ENCODE measurements at regions not wholly inside any gene's neighbourhood (a gene's known extent, or its start where the extent isn't known, plus 50 kb on each side); places are given as distances from the start of the nearest gene placed in this dataset.

- Histone ChIP-seq H3K36me3 (replicated peaks in 1 of 2) (no peaks in the 10 kb centered on the region), H3K27me3 (no peaks in the 10 kb centered on the region), H3K9me3 (replicated peaks in 1 of 3) (peaks cover 0 to 14% (median 12%) of the 10 kb centered on the region in 3 donors), H3K4me3 (no peak overlapping the region), H3K27ac (no peak overlapping the region), H3K4me1 (replicated peaks in 1 of 2) (no peaks in the 10 kb centered on the region)
- intact Hi-C loops (cut with DNase I): no loop called here
- TF ChIP-seq CTCF (IDR thresholded peaks at IDR 0.05) (no peak), POLR2A (IDR thresholded peaks at IDR 0.05) (no peak)
- no peak for DNase-seq
Measured at GRCh38 chr11:80227915-80228314, 787.1 kb upstream of the TENM4 start.

- Histone ChIP-seq H3K4me1 (replicated peaks in 1 of 2) (no peaks in the 10 kb centered on the region), H3K27me3 (no peaks in the 10 kb centered on the region), H3K9me3 (replicated peaks in 1 of 3) (no peaks in the 10 kb centered on the region), H3K4me3 (no peak overlapping the region), H3K27ac (no peak overlapping the region), H3K36me3 (replicated peaks in 1 of 2) (no peaks in the 10 kb centered on the region)
- WGBS, 4 donors: 75 to 100% (median 83%) methylated on average over 1 to 2 of the region's 2 CpGs
- intact Hi-C loops (cut with DNase I): no loop called here
- TF ChIP-seq POLR2A (IDR thresholded peaks at IDR 0.05) (no peak), CTCF (IDR thresholded peaks at IDR 0.05) (no peak)
- DNase-seq: no peak
Measured at GRCh38 chr11:80214413-80214812, 773.6 kb upstream of the TENM4 start.

- H3K36me3 ChIP-seq (replicated peaks in 1 of 2): no peaks in the 10 kb centered on the region
- WGBS, 4 donors: 66 to 82% (median 72%) methylated on average over 3 of the region's 3 CpGs
- intact Hi-C loops (cut with DNase I): no loop called here
- no peak for TF ChIP-seq CTCF (IDR thresholded peaks at IDR 0.05)
- TF ChIP-seq POLR2A (IDR thresholded peaks at IDR 0.05): no peak
- no peak overlapping the region for H3K4me3 ChIP-seq
- no peaks in the 10 kb centered on the region for H3K27me3 ChIP-seq
- no peak overlapping the region for H3K27ac ChIP-seq
- no peak for DNase-seq
- H3K4me1 ChIP-seq (replicated peaks in 1 of 2): peaks cover 0 to 6% of the 10 kb centered on the region in 2 donors
- no peaks in the 10 kb centered on the region for H3K9me3 ChIP-seq (replicated peaks in 1 of 3)
Measured at GRCh38 chr11:80211673-80212072, 770.8 kb upstream of the TENM4 start.

- Histone ChIP-seq H3K36me3 (replicated peaks in 1 of 2) (no peaks in the 10 kb centered on the region), H3K27ac (no peak overlapping the region), H3K4me3 (no peak overlapping the region), H3K4me1 (replicated peaks in 1 of 2) (peaks cover 0 to 2% of the 10 kb centered on the region in 2 donors), H3K27me3 (no peaks in the 10 kb centered on the region), H3K9me3 (replicated peaks in 1 of 3) (no peaks in the 10 kb centered on the region)
- DNase-seq: no peak
- intact Hi-C loops (cut with DNase I): no loop called here
- TF ChIP-seq CTCF (IDR thresholded peaks at IDR 0.05) (no peak), POLR2A (IDR thresholded peaks at IDR 0.05) (no peak)
Measured at GRCh38 chr11:80204021-80204420, 763.2 kb upstream of the TENM4 start.

Measured in adrenal gland (tissue), 9 donors.